ENCODE measurements at regions not wholly inside any gene's neighbourhood (a gene's known extent, or its start where the extent isn't known, plus 50 kb on each side); places are given as distances from the start of the nearest gene placed in this dataset.

DNA sequence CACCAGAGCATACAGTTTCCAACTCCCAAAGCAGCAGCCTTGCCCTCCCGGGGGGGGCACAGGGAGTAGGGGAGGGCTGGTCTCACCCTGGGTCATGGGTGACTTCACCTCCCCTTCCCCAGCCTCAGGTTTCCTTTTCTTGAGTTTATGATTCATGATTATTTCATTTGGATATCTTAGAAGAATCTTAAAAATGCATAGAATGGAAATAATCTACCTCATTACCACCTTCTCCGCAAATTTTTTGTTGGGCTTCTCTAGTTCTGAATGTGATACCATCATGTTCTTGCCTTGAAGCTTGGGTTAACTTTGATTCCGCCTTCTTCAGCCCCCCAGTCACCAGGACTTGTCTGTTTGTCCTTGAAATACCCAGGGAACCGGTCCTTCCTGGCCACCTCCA, 148.8 kb upstream of the ROPN1 start:
- TF ChIP-seq, protein P1, sequence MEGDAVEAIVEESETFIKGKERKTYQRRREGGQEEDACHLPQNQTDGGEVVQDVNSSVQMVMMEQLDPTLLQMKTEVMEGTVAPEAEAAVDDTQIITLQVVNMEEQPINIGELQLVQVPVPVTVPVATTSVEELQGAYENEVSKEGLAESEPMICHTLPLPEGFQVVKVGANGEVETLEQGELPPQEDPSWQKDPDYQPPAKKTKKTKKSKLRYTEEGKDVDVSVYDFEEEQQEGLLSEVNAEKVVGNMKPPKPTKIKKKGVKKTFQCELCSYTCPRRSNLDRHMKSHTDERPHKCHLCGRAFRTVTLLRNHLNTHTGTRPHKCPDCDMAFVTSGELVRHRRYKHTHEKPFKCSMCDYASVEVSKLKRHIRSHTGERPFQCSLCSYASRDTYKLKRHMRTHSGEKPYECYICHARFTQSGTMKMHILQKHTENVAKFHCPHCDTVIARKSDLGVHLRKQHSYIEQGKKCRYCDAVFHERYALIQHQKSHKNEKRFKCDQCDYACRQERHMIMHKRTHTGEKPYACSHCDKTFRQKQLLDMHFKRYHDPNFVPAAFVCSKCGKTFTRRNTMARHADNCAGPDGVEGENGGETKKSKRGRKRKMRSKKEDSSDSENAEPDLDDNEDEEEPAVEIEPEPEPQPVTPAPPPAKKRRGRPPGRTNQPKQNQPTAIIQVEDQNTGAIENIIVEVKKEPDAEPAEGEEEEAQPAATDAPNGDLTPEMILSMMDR (IDR thresholded peaks at IDR 0.05), result no peak
- no peak for TF ChIP-seq POLR2A (IDR thresholded peaks at IDR 0.05)
- no peak for TF ChIP-seq EP300 (IDR thresholded peaks at IDR 0.05)
- no peak for TF ChIP-seq POLR2AphosphoS5 (IDR thresholded peaks at IDR 0.05)

Data from stomach (tissue), 4 donors.